GM18511 (cell line): ENCODE measurements at regions not wholly inside any gene's neighbourhood (a gene's known extent, or its start where the extent isn't known, plus 50 kb on each side); places are given as distances from the start of the nearest gene placed in this dataset.

Source experiments
- ATAC-seq: cut with Tn5 transposase; IDR thresholded peaks from one replicate; pipeline ENCODE4 v1.9.1; 2021; ENCODE audit warnings: mild to moderate bottlenecking, moderate library complexity; ENCODE audit not compliant: unreplicated experiment

GRCh38 chr2:79453918-79454317 is 58.9 kb upstream of the CTNNA2 start:
- ATAC-seq = no peak

GRCh38 chr2:79452651-79453050 is 60.2 kb upstream of the CTNNA2 start:
- ATAC-seq = no peak

GRCh38 chr2:79447463-79447862 is 65.4 kb upstream of the CTNNA2 start:
- ATAC-seq = no peak

- no peak for ATAC-seq
These were observed 66.5 kb upstream of the CTNNA2 start for GRCh38 chr2:79446313-79446712.

GRCh38 chr2:79437433-79438267 is 75.2 kb upstream of the CTNNA2 start:
- ATAC-seq = no peak

- ATAC-seq = no peak
These were observed 78.5 kb upstream of the CTNNA2 start for GRCh38 chr2:79434362-79434761.

- ATAC-seq = no peak
These were observed 80.1 kb upstream of the CTNNA2 start for GRCh38 chr2:79432731-79433146.

GRCh38 chr2:79428745-79429144 is 84.1 kb upstream of the CTNNA2 start:
- ATAC-seq = no peak

- no peak for ATAC-seq
These were observed 98.2 kb upstream of the CTNNA2 start for GRCh38 chr2:79414690-79415089.

- ATAC-seq = no peak
These were observed 118.4 kb upstream of the CTNNA2 start for GRCh38 chr2:79394485-79394859.

GRCh38 chr2:79393806-79394484 is 118.9 kb upstream of the CTNNA2 start:
- no peak for ATAC-seq

GRCh38 chr2:79393107-79393685 is 119.7 kb upstream of the CTNNA2 start:
- no peak for ATAC-seq

GRCh38 chr2:79389481-79389880 is 123.4 kb upstream of the CTNNA2 start:
- no peak for ATAC-seq

- ATAC-seq = no peak
These were observed 124.8 kb upstream of the CTNNA2 start for GRCh38 chr2:79388024-79388423.

- ATAC-seq = no peak
These were observed 125.4 kb upstream of the CTNNA2 start for GRCh38 chr2:79387431-79387830.

GRCh38 chr2:79383681-79384080 is 129.2 kb upstream of the CTNNA2 start:
- no peak for ATAC-seq

- ATAC-seq = no peak
These were observed 137.0 kb upstream of the CTNNA2 start for GRCh38 chr2:79375817-79376216.

GRCh38 chr2:79373358-79374130 is 139.3 kb upstream of the CTNNA2 start:
- ATAC-seq = no peak

- ATAC-seq = no peak
These were observed 141.8 kb upstream of the CTNNA2 start for GRCh38 chr2:79370976-79371538.

- no peak for ATAC-seq
These were observed 143.7 kb upstream of the CTNNA2 start for GRCh38 chr2:79369127-79369526.

- ATAC-seq = no peak
These were observed 144.7 kb upstream of the CTNNA2 start for GRCh38 chr2:79368116-79368630.
